ENCODE measurements at regions not wholly inside any gene's neighbourhood (a gene's known extent, or its start where the extent isn't known, plus 50 kb on each side); places are given as distances from the start of the nearest gene placed in this dataset.

- no peak overlapping the region for H3K4me3 ChIP-seq (ENCODE audit: low read depth in 1 of 2, low read length in 2 of 2)
- no peaks in the 10 kb centered on the region for H3K36me3 ChIP-seq (ENCODE audit: control insufficient read depth in 1 of 2, insufficient read depth in 2 of 2, low read length in 2 of 2)
- H3K27ac ChIP-seq (ENCODE audit: low read length) = no peak overlapping the region
- no peaks in the 10 kb centered on the region for H3K4me1 ChIP-seq (ENCODE audit: control insufficient read depth in 1 of 2, insufficient read depth in 2 of 2, low read length in 2 of 2)
- no peaks in the 10 kb centered on the region for H3K27me3 ChIP-seq (ENCODE audit: low read depth, low read length)
- H3K9me3 ChIP-seq (ENCODE audit: control insufficient read depth in 1 of 2, low read length in 2 of 2) = no peaks in the 10 kb centered on the region
Measured at GRCh38 chr21:16573578-16573977, 843.8 kb downstream of the USP25 start.

GRCh38 chr21:16577975-16578374, 848.2 kb downstream of the USP25 start:
- H3K4me3 ChIP-seq (ENCODE audit: low read depth in 1 of 2, low read length in 2 of 2) = no peak overlapping the region
- no peaks in the 10 kb centered on the region for H3K9me3 ChIP-seq (ENCODE audit: control insufficient read depth in 1 of 2, low read length in 2 of 2)
- no peak overlapping the region for H3K27ac ChIP-seq (ENCODE audit: low read length)
- no peaks in the 10 kb centered on the region for H3K27me3 ChIP-seq (ENCODE audit: low read depth, low read length)
- H3K36me3 ChIP-seq (ENCODE audit: control insufficient read depth in 1 of 2, insufficient read depth in 2 of 2, low read length in 2 of 2) = no peaks in the 10 kb centered on the region
- H3K4me1 ChIP-seq (ENCODE audit: control insufficient read depth in 1 of 2, insufficient read depth in 2 of 2, low read length in 2 of 2) = peaks cover 0 to 4% of the 10 kb centered on the region in 2 donors

- Histone ChIP-seq H3K27ac (ENCODE audit: low read length) (no peak overlapping the region), H3K4me1 (ENCODE audit: control insufficient read depth in 1 of 2, insufficient read depth in 2 of 2, low read length in 2 of 2) (peaks cover 0 to 4% of the 10 kb centered on the region in 2 donors), H3K9me3 (ENCODE audit: control insufficient read depth in 1 of 2, low read length in 2 of 2) (no peaks in the 10 kb centered on the region), H3K36me3 (ENCODE audit: control insufficient read depth in 1 of 2, insufficient read depth in 2 of 2, low read length in 2 of 2) (no peaks in the 10 kb centered on the region), H3K4me3 (ENCODE audit: low read depth in 1 of 2, low read length in 2 of 2) (no peak overlapping the region), H3K27me3 (ENCODE audit: low read depth, low read length) (no peaks in the 10 kb centered on the region)
Measured at GRCh38 chr21:16578912-16579311, 849.1 kb downstream of the USP25 start.

GRCh38 chr21:16579538-16579937, 849.8 kb downstream of the USP25 start:
- Histone ChIP-seq H3K36me3 (ENCODE audit: control insufficient read depth in 1 of 2, insufficient read depth in 2 of 2, low read length in 2 of 2) (no peaks in the 10 kb centered on the region), H3K4me1 (ENCODE audit: control insufficient read depth in 1 of 2, insufficient read depth in 2 of 2, low read length in 2 of 2) (peaks cover 0 to 4% of the 10 kb centered on the region in 2 donors), H3K9me3 (ENCODE audit: control insufficient read depth in 1 of 2, low read length in 2 of 2) (no peaks in the 10 kb centered on the region), H3K27me3 (ENCODE audit: low read depth, low read length) (no peaks in the 10 kb centered on the region), H3K4me3 (ENCODE audit: low read depth in 1 of 2, low read length in 2 of 2) (no peak overlapping the region), H3K27ac (ENCODE audit: low read length) (no peak overlapping the region)

GRCh38 chr21:16580661-16581060, 850.9 kb downstream of the USP25 start:
- Histone ChIP-seq H3K36me3 (ENCODE audit: control insufficient read depth in 1 of 2, insufficient read depth in 2 of 2, low read length in 2 of 2) (no peaks in the 10 kb centered on the region), H3K27ac (ENCODE audit: low read length) (no peak overlapping the region), H3K4me3 (ENCODE audit: low read depth in 1 of 2, low read length in 2 of 2) (no peak overlapping the region)

GRCh38 chr21:16583556-16583955, 853.8 kb downstream of the USP25 start:
- Histone ChIP-seq H3K4me1 (ENCODE audit: control insufficient read depth in 1 of 2, insufficient read depth in 2 of 2, low read length in 2 of 2) (peaks cover 0 to 10% of the 10 kb centered on the region in 2 donors), H3K27me3 (ENCODE audit: low read depth, low read length) (no peaks in the 10 kb centered on the region), H3K9me3 (ENCODE audit: control insufficient read depth in 1 of 2, low read length in 2 of 2) (no peaks in the 10 kb centered on the region), H3K27ac (ENCODE audit: low read length) (no peak overlapping the region), H3K4me3 (ENCODE audit: low read depth in 1 of 2, low read length in 2 of 2) (no peak overlapping the region), H3K36me3 (ENCODE audit: control insufficient read depth in 1 of 2, insufficient read depth in 2 of 2, low read length in 2 of 2) (no peaks in the 10 kb centered on the region)

More at GRCh38 chr21:16580661-16581060, 850.9 kb downstream of the USP25 start:
- Histone ChIP-seq H3K9me3 (ENCODE audit: control insufficient read depth in 1 of 2, low read length in 2 of 2) (no peaks in the 10 kb centered on the region), H3K27me3 (ENCODE audit: low read depth, low read length) (no peaks in the 10 kb centered on the region), H3K4me1 (ENCODE audit: control insufficient read depth in 1 of 2, insufficient read depth in 2 of 2, low read length in 2 of 2) (peaks cover 0 to 4% of the 10 kb centered on the region in 2 donors)

GRCh38 chr21:16584756-16585155, 855.0 kb downstream of the USP25 start:
- peaks cover 0 to 6% of the 10 kb centered on the region in 2 donors for H3K4me1 ChIP-seq (ENCODE audit: control insufficient read depth in 1 of 2, insufficient read depth in 2 of 2, low read length in 2 of 2)
- no peaks in the 10 kb centered on the region for H3K27me3 ChIP-seq (ENCODE audit: low read depth, low read length)
- no peak overlapping the region for H3K27ac ChIP-seq (ENCODE audit: low read length)
- H3K9me3 ChIP-seq (ENCODE audit: control insufficient read depth in 1 of 2, low read length in 2 of 2) = no peaks in the 10 kb centered on the region
- no peaks in the 10 kb centered on the region for H3K36me3 ChIP-seq (ENCODE audit: control insufficient read depth in 1 of 2, insufficient read depth in 2 of 2, low read length in 2 of 2)
- H3K4me3 ChIP-seq (ENCODE audit: low read depth in 1 of 2, low read length in 2 of 2) = no peak overlapping the region

GRCh38 chr21:16585896-16586295, 856.1 kb downstream of the USP25 start:
- H3K9me3 ChIP-seq (ENCODE audit: control insufficient read depth in 1 of 2, low read length in 2 of 2) = no peaks in the 10 kb centered on the region
- H3K4me1 ChIP-seq (ENCODE audit: control insufficient read depth in 1 of 2, insufficient read depth in 2 of 2, low read length in 2 of 2) = peaks cover 0 to 6% of the 10 kb centered on the region in 2 donors
- no peak overlapping the region for H3K27ac ChIP-seq (ENCODE audit: low read length)
- no peaks in the 10 kb centered on the region for H3K27me3 ChIP-seq (ENCODE audit: low read depth, low read length)
- no peak overlapping the region for H3K4me3 ChIP-seq (ENCODE audit: low read depth in 1 of 2, low read length in 2 of 2)
- no peaks in the 10 kb centered on the region for H3K36me3 ChIP-seq (ENCODE audit: control insufficient read depth in 1 of 2, insufficient read depth in 2 of 2, low read length in 2 of 2)

GRCh38 chr21:16587141-16587581, 857.4 kb downstream of the USP25 start:
- Histone ChIP-seq H3K27me3 (ENCODE audit: low read depth, low read length) (no peaks in the 10 kb centered on the region), H3K27ac (ENCODE audit: low read length) (peak overlapping the region; percentile 17), H3K4me1 (ENCODE audit: control insufficient read depth in 1 of 2, insufficient read depth in 2 of 2, low read length in 2 of 2) (peaks cover 0 to 6% of the 10 kb centered on the region in 2 donors), H3K36me3 (ENCODE audit: control insufficient read depth in 1 of 2, insufficient read depth in 2 of 2, low read length in 2 of 2) (no peaks in the 10 kb centered on the region), H3K9me3 (ENCODE audit: control insufficient read depth in 1 of 2, low read length in 2 of 2) (no peaks in the 10 kb centered on the region), H3K4me3 (ENCODE audit: low read depth in 1 of 2, low read length in 2 of 2) (peak overlapping the region; percentile 22 to 24)

GRCh38 chr21:16587681-16588375, 858.0 kb downstream of the USP25 start:
- peaks cover 0 to 6% of the 10 kb centered on the region in 2 donors for H3K4me1 ChIP-seq (ENCODE audit: control insufficient read depth in 1 of 2, insufficient read depth in 2 of 2, low read length in 2 of 2)
- H3K36me3 ChIP-seq (ENCODE audit: control insufficient read depth in 1 of 2, insufficient read depth in 2 of 2, low read length in 2 of 2) = no peaks in the 10 kb centered on the region
- H3K27ac ChIP-seq (ENCODE audit: low read length) = peak overlapping the region; percentile 59
- peak overlapping the region; percentile 42 to 50 for H3K4me3 ChIP-seq (ENCODE audit: low read depth in 1 of 2, low read length in 2 of 2)
- H3K27me3 ChIP-seq (ENCODE audit: low read depth, low read length) = no peaks in the 10 kb centered on the region
- H3K9me3 ChIP-seq (ENCODE audit: control insufficient read depth in 1 of 2, low read length in 2 of 2) = no peaks in the 10 kb centered on the region

- Histone ChIP-seq H3K9me3 (ENCODE audit: control insufficient read depth in 1 of 2, low read length in 2 of 2) (no peaks in the 10 kb centered on the region), H3K27me3 (ENCODE audit: low read depth, low read length) (no peaks in the 10 kb centered on the region), H3K36me3 (ENCODE audit: control insufficient read depth in 1 of 2, insufficient read depth in 2 of 2, low read length in 2 of 2) (no peaks in the 10 kb centered on the region), H3K4me3 (ENCODE audit: low read depth in 1 of 2, low read length in 2 of 2) (peak overlapping the region; percentile 42 to 50), H3K27ac (ENCODE audit: low read length) (peak overlapping the region; percentile 59), H3K4me1 (ENCODE audit: control insufficient read depth in 1 of 2, insufficient read depth in 2 of 2, low read length in 2 of 2) (peaks cover 0 to 6% of the 10 kb centered on the region in 2 donors)
Measured at GRCh38 chr21:16588433-16588860, 858.7 kb downstream of the USP25 start.

Measured in muscle layer of duodenum (tissue), 2 donors.